OCI-LY7 (cell line): ENCODE measurements at regions not wholly inside any gene's neighbourhood (a gene's known extent, or its start where the extent isn't known, plus 50 kb on each side); places are given as distances from the start of the nearest gene placed in this dataset.

Experiments used
- EZH2phosphoT487 ChIP-seq: fragments of 200-600 bp; sonication (generic); IDR thresholded peaks from 2 replicates; pipeline ENCODE4 v1.6.1; 2018; ENCODE audit warnings: low read depth, borderline replicate concordance, mild to moderate bottlenecking, mixed run types, antibody characterized with exemption, low read length, moderate library complexity, mixed read lengths
- TF ChIP-seq, protein P1 (sequence below): fragments of 200-600 bp; sonication (generic); conservative IDR thresholded peaks from 2 replicates; pipeline ENCODE4 v1.5.1; 2014; ENCODE audit warnings: mild to moderate bottlenecking, antibody characterized with exemption, low read length, moderate library complexity, mixed read lengths

DNA sequence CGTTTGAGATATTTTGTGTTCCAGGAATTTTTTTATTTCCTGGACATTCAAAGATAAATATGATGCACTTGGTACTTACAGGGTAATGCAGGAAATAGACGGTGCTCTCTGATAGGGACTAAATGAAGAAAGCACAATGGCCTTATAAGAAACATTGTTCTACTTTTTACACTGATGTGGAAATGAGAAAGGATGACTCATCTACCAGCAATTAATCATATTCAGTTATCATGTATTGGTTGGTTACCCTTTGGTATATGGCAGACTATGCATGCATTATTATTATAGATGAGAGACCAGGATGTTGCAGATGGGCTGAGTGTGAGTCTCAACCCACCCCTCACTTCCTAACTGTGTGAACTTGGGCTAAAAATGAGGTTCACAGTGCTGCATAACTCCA is 222.2 kb downstream of the FLRT2 start:
- TF ChIP-seq, protein P1, sequence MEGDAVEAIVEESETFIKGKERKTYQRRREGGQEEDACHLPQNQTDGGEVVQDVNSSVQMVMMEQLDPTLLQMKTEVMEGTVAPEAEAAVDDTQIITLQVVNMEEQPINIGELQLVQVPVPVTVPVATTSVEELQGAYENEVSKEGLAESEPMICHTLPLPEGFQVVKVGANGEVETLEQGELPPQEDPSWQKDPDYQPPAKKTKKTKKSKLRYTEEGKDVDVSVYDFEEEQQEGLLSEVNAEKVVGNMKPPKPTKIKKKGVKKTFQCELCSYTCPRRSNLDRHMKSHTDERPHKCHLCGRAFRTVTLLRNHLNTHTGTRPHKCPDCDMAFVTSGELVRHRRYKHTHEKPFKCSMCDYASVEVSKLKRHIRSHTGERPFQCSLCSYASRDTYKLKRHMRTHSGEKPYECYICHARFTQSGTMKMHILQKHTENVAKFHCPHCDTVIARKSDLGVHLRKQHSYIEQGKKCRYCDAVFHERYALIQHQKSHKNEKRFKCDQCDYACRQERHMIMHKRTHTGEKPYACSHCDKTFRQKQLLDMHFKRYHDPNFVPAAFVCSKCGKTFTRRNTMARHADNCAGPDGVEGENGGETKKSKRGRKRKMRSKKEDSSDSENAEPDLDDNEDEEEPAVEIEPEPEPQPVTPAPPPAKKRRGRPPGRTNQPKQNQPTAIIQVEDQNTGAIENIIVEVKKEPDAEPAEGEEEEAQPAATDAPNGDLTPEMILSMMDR = no peak
- no peak for TF ChIP-seq EZH2phosphoT487
